Osteoblast (primary cell): ENCODE measurements at regions not wholly inside any gene's neighbourhood (a gene's known extent, or its start where the extent isn't known, plus 50 kb on each side); places are given as distances from the start of the nearest gene placed in this dataset.

ENCODE experiments used
- DNase-seq: peaks from one replicate; pipeline ENCODE4 v3.0.0; 2011; ENCODE audit warnings: low spot score, mixed read lengths; ENCODE audit not compliant: insufficient read length; ENCODE audit errors: missing footprints
- H2AFZ ChIP-seq: 2 replicates; pipeline ENCODE4 v1.6.0; 2011; ENCODE audit warnings: mild to moderate bottlenecking, low read length
- H3K27ac ChIP-seq: 2 replicates; pipeline ENCODE4 v1.5.1; 2011; ENCODE audit warnings: mild to moderate bottlenecking, low read depth, low read length, moderate library complexity
- H3K27me3 ChIP-seq: 2 replicates; pipeline ENCODE4 v1.6.0; 2012; ENCODE audit warnings: mild to moderate bottlenecking, control low read depth, inconsistent platforms, low read length, moderate library complexity; ENCODE audit not compliant: insufficient read depth
- H3K36me3 ChIP-seq: 2 replicates; pipeline ENCODE4 v1.5.1; 2011; ENCODE audit warnings: mild to moderate bottlenecking, low read length, control low read depth, moderate library complexity; ENCODE audit not compliant: insufficient read depth
- H3K4me1 ChIP-seq: 2 replicates; pipeline ENCODE4 v1.5.1; 2011; ENCODE audit warnings: mild to moderate bottlenecking, low read length, control low read depth, moderate library complexity; ENCODE audit not compliant: insufficient read depth
- H3K4me2 ChIP-seq: 2 replicates; pipeline ENCODE4 v1.6.0; 2011; ENCODE audit warnings: mild to moderate bottlenecking, low read length; ENCODE audit not compliant: insufficient read depth
- H3K4me3 ChIP-seq: fragments of 200-600 bp; sonication (generic); 3 replicates; pipeline ENCODE4 v1.5.1; 2012; ENCODE audit warnings: mild to moderate bottlenecking, low read length, inconsistent platforms; ENCODE audit not compliant: insufficient read depth
- H3K79me2 ChIP-seq: 2 replicates; pipeline ENCODE4 v1.6.0; 2012; ENCODE audit warnings: mild to moderate bottlenecking, low read length, control low read depth, inconsistent platforms; ENCODE audit not compliant: insufficient read depth
- H3K9me3 ChIP-seq: 2 replicates; pipeline ENCODE4 v1.5.1; 2011; ENCODE audit warnings: low read depth, low read length, control low read depth
- H4K20me1 ChIP-seq: 2 replicates; pipeline ENCODE4 v1.6.0; 2012; ENCODE audit warnings: mild to moderate bottlenecking, low read length, control low read depth; ENCODE audit not compliant: insufficient read depth
- TF ChIP-seq, protein P1 (sequence below): IDR thresholded peaks from 2 replicates; pipeline ENCODE4 v1.5.1; 2011; ENCODE audit warnings: mild to moderate bottlenecking, low read depth, low read length, moderate library complexity; ENCODE audit errors: extremely low read depth

DNA sequence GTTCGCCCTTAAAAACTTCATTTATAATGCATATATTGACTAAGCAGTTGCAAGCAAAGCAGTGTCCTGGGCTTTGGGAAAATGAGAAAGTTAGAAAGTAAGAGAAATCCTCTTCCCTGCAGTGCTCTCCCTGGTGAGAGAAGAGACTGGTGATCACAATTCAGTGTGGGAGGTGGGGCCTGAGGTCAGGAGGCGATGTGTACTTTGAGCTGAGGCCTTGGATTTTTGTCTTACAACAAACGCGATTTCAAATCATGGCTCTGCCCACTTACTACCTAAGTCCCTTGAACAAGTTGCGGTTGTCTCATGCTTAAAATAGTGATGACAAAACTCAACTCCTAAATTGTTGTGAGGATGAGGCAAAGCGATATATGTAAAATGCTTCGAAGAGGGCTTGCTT lies 316.3 kb upstream of the NECTIN3 start:
- no peaks in the 10 kb centered on the region for H3K4me1 ChIP-seq
- no peak overlapping the region for H3K4me3 ChIP-seq
- H3K27ac ChIP-seq = no peak overlapping the region
- H2AFZ ChIP-seq = no peak overlapping the region
- no peak for DNase-seq
- no peaks in the 10 kb centered on the region for H3K79me2 ChIP-seq
- H3K4me2 ChIP-seq = no peak overlapping the region
- no peaks in the 10 kb centered on the region for H3K36me3 ChIP-seq
- no peaks in the 10 kb centered on the region for H3K27me3 ChIP-seq
- no peaks in the 10 kb centered on the region for H3K9me3 ChIP-seq
- H4K20me1 ChIP-seq = no peaks in the 10 kb centered on the region
- TF ChIP-seq, protein P1, sequence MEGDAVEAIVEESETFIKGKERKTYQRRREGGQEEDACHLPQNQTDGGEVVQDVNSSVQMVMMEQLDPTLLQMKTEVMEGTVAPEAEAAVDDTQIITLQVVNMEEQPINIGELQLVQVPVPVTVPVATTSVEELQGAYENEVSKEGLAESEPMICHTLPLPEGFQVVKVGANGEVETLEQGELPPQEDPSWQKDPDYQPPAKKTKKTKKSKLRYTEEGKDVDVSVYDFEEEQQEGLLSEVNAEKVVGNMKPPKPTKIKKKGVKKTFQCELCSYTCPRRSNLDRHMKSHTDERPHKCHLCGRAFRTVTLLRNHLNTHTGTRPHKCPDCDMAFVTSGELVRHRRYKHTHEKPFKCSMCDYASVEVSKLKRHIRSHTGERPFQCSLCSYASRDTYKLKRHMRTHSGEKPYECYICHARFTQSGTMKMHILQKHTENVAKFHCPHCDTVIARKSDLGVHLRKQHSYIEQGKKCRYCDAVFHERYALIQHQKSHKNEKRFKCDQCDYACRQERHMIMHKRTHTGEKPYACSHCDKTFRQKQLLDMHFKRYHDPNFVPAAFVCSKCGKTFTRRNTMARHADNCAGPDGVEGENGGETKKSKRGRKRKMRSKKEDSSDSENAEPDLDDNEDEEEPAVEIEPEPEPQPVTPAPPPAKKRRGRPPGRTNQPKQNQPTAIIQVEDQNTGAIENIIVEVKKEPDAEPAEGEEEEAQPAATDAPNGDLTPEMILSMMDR = no peak

DNA sequence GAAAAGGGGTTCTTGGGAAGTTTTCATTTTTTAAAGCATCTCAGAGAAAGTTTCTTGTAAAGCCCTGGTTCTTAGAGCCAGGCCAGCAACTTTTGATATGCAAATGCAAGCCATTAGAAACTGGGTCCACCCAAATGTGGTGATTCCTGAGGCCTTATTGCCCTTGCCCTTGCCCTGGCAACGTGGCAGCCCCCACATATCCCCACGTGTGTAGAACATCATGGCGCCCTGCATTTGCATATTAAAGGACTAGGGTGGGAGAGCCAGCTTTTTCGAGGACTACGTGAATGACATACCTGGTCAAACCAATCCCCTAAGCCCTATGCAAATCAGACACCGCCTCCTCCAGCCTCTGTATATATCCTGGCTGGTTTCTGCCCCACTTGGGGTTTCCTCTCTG lies 314.9 kb upstream of the NECTIN3 start:
- Histone ChIP-seq H4K20me1 (no peaks in the 10 kb centered on the region), H3K27me3 (no peaks in the 10 kb centered on the region), H3K9me3 (no peaks in the 10 kb centered on the region), H3K4me1 (no peaks in the 10 kb centered on the region), H3K27ac (no peak overlapping the region), H2AFZ (no peak overlapping the region), H3K4me3 (no peak overlapping the region), H3K79me2 (no peaks in the 10 kb centered on the region), H3K36me3 (no peaks in the 10 kb centered on the region), H3K4me2 (no peak overlapping the region)
- no peak for DNase-seq
- TF ChIP-seq, protein P1 = no peak

DNA sequence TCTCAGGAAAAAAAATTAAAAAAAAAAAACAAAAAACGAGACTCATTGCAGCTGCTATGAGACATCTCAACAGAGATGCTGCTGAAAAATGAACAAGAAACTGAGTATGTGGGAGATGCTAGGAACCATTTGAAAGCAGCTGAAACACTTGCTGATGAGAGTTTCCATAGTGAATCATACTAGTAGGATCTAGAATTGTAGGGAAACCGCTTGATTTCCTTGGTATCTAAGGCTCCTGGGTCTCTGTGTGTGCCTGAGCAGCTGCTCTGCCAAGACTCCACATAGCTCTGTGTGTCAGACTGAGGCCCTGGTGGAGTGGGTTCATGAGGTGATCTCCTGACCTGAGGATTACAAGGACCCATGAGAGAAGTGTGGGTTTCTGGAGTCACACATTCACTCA lies 313.4 kb upstream of the NECTIN3 start:
- Histone ChIP-seq H3K36me3 (no peaks in the 10 kb centered on the region), H3K79me2 (no peaks in the 10 kb centered on the region), H3K27me3 (no peaks in the 10 kb centered on the region), H3K9me3 (no peaks in the 10 kb centered on the region), H3K4me1 (no peaks in the 10 kb centered on the region), H3K4me2 (no peak overlapping the region), H3K27ac (no peak overlapping the region), H2AFZ (peak overlapping the region; percentile 43), H3K4me3 (no peak overlapping the region), H4K20me1 (no peaks in the 10 kb centered on the region)
- DNase-seq = no peak
- TF ChIP-seq, protein P1 = no peak

DNA sequence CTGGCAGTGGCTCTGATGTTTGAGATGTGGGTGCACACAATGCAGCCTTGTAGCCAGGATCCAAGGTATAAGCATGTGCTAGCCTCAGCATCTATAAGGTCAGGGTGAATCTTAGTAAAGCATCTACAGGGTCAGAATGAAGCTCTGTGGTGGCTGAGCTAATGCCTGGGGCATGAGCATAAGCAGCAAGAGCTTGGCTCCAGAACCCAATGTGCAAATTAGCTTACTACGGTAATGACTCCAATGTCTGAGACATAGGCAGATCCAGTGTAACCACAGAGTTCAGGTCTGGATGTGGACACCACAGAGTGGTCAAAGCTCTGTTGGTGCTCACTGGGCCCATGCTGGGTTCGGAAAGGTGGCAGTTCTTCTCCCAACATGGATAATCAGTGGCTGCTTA lies 304.5 kb upstream of the NECTIN3 start:
- no peaks in the 10 kb centered on the region for H3K36me3 ChIP-seq
- H3K4me1 ChIP-seq = no peaks in the 10 kb centered on the region
- no peak overlapping the region for H3K4me2 ChIP-seq
- H3K79me2 ChIP-seq = no peaks in the 10 kb centered on the region
- peak; percentile 9 for DNase-seq
- H3K4me3 ChIP-seq = no peak overlapping the region
- no peaks in the 10 kb centered on the region for H3K27me3 ChIP-seq
- no peaks in the 10 kb centered on the region for H4K20me1 ChIP-seq
- H3K9me3 ChIP-seq = no peaks in the 10 kb centered on the region
- H2AFZ ChIP-seq = no peak overlapping the region
- no peak overlapping the region for H3K27ac ChIP-seq
- TF ChIP-seq, protein P1 = no peak
